NCI-H1436 (cell line): ENCODE measurements at regions not wholly inside any gene's neighbourhood (a gene's known extent, or its start where the extent isn't known, plus 50 kb on each side); places are given as distances from the start of the nearest gene placed in this dataset.
A peak's percentile ranks its signal among the peaks of the same experiment; 100 is the strongest.
"Not testable (repeated sequence)": the region's sequence is repeated elsewhere in the genome, so short reads cannot be mapped to it uniquely, and the experiment has no call there.

Source experiments
- DNase-seq: peaks from one replicate; lab custom pipeline; 2025; lab: John Stamatoyannopoulos, UW

DNA sequence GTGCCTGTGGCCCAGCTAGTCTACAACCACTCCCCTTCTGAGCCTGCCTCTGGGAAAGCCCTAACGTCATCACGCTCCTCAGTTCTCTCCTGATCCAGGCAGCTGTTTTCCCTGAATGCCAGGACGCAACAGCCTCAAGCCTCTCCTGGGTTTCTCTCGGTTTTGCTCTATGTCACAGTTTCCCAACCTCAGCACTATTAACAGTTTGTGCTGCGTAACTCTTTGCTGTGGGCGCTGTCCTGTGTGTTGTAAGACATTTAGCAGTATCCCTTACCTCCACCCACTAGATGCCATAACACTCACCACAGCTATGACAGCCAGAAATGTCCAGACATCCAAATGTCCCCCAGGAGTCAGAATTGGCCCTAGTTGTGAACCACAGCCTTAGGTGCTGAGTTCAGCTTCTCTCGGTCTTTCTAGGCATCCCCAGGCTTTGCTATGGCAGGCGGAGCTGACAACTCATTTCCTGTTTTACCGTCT lies 226.3 kb upstream of the NPVF start:
- no peak for DNase-seq

DNA sequence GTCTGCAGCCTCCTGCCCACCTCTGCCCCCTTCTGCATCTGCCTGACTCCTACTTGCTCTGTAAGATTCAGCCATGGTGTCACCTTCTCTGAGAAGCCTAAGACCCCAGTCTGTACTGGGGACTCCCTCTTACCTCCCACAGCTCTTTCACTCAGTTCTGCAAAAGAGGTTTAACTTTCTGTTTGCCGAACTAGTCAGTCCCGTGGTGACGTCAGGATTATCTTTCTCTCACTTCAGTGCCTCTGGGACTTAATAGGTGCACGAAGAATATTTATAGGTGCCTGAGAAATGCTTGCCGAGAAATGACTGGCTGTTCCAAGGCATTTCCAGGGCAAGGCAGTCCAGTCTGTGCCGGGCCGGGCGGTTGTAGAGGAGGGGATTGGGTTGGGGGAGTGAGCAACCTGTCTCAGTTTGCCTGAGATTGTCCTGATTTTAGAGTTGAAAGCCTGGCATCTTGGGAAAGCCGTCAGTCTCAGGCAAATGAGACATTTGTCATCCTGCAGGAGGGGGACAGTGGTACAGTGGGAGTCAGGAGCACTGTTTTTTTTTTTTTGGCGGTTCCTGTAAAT lies 227.5 kb upstream of the NPVF start:
- DNase-seq = no peak

DNA sequence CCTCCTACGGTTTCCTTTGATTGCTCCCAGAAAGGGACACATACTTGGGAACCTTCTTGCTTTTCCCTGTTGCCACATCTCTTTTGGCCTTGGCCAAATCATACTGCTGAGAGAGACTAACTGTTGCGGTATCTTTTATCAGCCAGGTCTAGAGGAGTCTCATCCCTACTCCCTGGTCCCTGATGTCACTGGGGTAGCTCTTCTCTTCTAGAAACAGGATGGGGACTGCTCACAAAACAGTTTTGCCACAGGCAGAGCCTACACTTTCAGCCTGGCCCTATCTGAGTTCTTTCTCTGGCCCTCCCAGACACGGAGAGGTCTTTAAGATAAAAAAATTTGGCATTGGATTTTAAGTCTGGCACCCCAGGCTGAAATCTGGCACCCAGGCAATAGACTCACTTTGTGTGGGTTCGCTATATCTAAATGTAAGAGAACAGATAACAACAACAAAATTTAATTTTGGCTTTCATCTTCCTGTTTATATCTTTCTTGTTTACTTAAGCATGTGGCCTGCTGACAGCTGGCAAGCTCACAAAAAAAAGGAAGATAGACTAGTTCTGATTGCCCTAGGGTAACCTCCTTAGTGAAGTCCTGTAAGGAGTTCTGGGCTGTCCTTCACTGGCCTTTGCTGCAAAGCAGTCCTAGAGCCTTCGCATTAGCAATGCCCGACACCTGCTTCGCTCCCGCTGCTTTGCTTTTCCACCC lies 228.3 kb upstream of the NPVF start:
- no peak for DNase-seq

DNA sequence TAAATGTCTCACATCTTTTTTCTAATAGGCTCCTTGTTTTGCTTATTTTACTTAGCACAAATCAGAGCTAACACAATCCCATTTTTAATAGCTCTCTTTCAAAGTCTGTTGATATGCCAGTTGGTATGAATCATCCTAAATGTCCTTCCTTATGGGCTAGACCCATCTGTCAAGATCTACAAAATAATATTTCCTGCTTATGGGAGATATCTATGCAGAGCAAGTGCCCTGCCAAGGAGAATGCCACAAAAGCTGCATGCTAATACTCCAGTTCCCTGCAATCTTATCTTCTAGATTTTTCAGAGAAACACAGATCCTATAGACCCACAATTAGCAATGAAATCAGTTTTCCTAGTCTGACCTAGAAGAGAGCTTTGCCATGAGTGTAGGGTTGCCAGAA lies 230.8 kb upstream of the NPVF start:
- DNase-seq = no peak

DNA sequence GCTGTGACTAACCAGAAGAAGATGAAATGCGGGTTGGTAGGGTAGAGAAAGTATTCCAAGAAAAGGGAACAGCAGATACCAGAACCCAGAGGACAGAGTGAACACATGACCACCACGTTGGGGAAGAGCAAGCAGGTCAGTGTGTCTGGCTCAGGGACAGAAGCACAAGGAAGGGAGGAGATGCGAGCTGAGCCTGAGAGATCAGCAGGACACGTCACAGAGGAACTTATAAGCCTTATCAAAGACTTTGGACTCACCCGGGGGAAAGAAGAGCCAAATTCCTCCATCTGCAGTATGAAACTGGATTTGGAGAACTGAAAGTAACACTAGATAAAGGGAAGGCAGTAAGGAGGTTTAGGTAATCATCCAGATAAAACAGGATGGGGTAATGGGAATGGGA lies 232.1 kb upstream of the NPVF start:
- DNase-seq = no peak

DNA sequence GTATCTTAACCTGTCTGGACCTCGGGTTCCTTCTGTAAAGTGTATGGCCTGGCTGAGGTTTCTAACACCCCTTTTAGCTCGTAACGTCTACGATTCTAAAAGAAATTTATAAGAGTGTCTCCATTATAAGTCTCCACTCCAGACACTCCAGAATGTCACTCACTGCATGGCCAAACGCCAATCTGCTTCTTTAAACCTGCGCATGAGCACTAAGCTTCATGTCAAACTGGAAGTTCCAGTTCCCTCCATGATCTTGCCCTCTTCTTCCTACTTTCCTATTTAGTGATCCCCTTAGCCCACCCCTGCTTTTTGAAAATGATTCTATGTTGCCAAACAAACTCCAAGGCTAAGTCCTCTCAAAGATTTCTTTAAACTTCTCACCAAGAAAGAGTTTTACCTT lies 241.4 kb upstream of the NPVF start:
- DNase-seq = no peak

DNA sequence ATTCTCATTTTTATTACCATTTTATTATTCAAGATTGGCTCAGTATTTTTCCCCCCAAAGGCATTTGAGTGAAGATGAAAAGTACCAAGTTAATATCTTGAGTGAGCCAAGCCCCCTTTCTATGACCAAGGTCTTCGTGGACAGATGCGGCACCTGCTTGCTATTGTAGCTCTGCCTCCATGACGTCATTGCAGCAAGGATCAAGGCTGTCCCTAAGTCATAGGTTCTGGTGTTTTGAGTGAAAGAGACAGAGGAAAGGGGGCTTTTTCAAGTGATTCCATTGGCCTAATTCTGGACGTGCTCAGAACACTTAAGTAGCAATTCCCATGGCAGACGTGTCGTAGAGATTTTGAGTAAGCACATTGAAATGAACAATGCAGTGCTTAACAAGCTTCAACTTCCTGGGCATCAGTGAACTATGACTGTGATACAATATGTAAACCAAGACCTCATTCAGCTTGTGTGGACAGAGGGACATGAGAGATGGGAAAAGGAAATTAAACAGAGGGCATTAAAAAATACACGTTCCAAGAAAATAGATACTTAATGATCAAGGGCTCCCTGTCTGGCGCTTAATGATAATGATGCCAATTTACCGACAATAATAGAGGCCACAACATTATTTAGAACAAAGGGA lies 248.7 kb upstream of the NPVF start:
- no peak for DNase-seq

DNA sequence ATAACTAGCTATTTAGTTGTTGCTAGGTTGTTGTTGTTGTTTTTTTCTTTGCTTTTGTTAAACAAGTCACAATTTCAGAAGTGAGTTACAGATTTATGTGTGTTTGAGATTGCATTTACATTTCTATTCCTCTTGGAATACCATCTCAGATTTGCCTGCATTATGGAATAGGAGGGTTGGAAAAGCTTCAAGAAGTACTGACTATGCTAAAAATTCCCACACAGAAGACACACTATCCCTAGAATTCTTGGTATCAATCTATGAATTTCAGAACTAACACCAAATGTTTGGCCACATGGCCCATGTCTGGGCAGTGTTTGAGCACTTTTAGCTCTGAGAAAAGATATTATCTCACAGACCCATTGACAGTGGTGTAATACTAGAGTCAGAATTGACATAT lies 249.9 kb upstream of the NPVF start:
- not testable (repeated sequence) for DNase-seq

DNA sequence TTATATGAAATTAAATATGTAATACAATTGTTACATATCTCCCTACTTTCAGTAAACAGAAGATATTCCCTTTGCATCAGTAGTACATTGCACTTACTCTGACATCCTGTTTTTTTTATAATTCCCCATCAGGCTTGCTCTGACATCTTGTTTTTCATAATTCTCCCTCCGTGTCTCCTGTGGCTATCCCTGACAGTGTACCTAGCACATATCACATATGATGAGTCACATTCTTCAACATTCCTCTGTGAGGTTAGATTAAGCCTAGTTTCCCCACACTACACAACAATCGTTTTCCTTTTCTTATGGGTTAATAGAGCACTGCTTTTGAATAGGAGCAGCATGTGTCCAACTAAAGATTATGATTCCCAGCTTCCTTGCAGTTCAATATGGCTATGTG lies 250.6 kb upstream of the NPVF start:
- no peak for DNase-seq

DNA sequence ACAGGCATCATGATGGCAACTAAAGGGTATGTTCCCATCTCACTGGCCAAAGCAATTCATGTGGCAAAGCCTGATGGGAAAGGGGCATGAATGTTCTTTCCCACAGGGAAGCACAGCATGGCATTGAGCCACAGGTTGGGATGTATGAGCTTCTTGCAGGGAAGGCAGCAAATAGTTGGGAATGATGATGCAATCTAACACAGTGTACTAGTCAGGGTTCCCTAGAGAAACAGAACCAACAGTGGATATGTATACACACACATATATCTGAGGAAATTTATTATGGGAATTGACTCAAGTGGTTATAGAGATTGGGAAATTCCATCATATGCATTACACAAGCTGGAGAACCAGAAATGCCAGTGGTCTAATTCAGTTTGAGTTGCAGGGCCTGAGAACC lies 253.6 kb upstream of the NPVF start:
- DNase-seq = no peak

DNA sequence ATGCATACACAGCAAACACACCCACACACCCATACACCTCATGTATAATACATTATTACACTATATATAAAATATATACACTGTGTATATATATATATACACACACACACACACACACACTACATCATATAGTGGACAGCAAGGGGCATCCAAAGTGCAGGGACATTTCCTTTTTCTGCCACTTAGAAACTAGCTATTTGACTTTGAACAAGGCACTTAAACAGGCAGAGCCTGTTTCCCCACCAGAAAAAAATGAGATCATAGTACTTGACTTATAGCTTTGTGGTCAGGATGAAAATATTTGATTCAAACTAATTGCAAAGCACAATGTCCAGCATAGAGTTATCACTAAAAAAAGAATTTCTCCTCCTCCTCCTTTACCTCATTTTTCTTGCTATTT lies 254.3 kb upstream of the NPVF start:
- no peak for DNase-seq

DNA sequence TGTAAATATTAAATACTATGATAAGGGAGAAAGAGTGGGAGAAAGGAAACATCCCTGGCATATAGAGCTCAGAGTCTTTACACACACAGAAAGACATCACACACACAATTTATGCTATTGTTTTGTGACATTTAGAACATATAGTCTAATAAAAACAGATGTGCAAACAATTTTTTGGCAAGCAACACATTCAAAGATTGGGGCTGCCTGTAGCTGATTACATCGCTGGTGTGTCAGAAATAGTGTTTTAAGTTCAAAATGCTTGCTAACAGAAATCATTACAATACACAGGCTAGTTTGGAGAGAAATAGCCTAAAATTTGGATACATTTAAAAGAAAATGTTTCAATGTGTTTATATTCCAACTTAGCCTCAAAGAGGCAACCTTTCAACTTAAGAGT lies 256.7 kb upstream of the NPVF start:
- DNase-seq = no peak

DNA sequence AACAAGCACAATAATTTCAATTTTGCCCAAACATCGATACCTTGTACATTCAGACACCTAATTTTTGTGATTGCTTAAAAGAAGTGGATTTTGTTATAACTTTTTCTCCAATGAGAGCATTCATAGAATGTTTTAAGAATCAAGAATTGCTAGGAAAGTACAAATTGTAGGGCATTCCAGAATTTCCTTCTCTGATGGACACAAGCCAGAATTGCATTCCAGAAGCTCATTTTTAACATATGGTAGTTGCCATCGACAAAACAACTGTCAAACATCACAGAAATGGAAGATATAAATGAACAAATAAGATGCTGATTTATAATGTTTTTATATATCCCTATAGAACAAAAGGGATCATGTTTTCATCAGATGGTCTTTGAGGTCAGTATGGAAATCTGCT lies 258.4 kb upstream of the NPVF start:
- DNase-seq = no peak

DNA sequence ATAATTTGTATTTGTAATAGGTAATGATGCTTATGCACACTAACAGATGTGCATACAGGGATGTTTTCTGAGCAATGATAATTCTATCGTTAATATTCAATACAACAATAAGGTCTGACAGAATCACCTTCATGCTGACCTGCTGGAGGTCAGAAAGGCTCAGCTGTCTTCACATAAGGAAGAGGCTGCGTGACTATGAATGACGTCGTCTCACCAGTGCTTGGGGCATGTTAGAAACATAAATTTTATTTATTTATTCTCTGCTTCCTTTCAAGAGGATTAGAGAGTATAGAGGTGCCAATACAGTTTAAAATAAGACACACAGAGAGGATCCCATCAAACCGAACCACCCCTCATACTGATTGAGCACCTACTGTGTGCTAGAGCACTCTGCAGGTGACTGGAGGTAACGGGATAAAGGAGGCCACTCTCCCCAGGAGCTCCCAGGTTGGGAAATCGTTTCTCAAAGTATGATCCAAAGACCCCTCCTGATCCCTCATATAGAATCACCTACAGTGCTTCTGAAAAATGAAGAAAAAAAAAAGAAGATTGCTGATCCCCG lies 265.6 kb upstream of the NPVF start:
- DNase-seq = no peak

DNA sequence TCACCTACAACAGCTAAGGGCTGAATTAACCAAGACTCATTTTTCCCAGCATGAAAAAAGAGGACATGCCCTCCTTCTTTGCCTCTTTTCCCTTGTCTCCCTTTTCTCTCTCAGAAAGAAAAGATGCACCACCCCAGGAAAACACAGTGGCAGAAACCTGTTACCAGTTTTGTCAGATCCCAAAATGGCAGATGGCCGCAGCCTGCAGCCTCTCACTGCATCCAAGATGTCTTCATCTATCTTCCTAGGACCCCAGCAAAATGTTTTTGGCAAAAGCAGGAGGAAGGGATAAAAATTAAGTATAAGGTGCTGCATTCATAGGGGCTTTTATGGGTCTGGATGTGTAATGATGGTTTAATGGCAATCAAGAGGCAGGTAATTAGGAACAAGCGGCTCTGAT lies 266.6 kb upstream of the NPVF start:
- DNase-seq = no peak

DNA sequence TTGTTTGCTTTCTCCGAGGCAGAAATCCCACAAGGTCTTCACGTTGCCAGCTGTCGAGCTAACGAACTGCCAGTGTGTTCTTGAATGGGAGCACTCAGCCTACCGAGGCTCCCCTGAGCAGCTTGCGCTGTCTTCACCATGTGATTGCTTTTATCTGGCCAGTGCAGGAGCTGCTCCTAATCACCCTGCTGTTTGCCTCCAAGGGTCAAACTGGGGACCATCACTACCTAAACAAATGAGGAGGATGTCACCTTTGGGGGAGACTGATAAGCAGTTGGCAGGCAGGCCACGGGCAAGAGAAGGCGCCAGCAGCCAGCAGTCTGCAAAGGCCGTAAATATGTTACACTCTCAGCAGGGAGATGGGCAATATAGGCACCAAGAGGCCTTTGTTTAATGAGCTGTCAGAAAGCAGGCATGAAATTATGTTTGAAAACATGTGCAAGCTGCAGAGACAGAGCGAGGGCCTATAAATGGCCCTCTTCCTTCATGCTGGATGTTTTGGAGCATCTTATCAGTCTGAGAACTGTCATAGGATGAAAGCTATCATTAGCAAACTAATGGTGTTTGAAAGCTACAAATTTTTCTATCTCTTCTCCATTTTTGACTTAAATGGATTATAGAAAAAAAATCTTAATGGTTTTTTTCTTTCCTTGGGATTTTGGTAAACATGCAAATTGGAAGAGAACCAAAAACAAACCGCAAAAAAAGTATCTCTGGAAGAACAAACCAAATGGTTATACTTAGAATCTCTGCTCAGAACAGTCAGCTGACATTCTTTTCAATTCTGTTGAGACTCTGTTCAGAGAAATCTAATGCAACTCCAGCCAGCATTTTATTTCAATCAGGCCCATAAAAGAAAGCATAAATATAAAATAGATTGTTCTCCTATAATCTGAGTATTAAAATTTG lies 267.3 kb upstream of the NPVF start:
- peak; percentile 53 for DNase-seq

DNA sequence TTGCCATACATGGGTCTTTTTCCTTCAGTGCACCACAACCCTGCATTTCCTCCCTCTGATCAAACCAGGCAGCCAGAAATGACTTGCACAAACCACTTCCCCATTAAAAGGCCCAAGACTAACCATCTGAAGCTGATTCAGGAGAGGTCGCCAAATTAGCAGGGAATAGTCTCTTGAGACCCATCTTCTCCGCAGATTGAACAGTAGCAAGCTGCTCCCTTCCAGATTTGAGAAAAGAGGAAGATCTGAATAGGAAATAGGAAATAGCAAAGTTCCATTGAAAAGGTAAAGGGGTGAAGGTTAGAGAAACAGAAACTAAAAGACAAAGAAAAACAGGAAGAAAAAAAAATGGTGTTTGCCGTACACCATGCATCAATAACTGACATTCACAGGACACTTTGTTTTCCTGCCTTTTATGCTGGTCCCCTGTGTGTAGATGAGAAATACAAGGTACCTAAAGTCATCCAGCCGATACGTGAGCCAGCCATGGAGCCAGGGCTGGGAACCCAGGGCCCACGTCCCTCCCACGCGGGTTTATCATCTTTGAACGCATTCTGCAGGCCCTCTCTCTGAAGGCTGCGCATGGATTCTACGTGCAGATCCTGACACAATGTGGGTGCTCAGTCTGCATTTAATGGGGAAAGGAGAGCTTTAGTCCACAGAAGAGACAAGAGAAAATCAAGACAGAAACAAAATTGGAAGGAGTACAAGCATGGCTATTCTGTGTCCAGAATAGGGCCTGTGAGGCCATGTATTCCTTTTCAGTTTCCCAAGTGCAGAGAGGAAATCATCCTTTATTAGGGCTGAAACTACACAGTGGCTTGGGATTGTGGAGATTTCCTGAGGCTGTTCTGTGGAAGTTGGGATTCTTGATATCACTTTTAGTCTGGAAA lies 268.4 kb upstream of the NPVF start:
- no peak for DNase-seq

DNA sequence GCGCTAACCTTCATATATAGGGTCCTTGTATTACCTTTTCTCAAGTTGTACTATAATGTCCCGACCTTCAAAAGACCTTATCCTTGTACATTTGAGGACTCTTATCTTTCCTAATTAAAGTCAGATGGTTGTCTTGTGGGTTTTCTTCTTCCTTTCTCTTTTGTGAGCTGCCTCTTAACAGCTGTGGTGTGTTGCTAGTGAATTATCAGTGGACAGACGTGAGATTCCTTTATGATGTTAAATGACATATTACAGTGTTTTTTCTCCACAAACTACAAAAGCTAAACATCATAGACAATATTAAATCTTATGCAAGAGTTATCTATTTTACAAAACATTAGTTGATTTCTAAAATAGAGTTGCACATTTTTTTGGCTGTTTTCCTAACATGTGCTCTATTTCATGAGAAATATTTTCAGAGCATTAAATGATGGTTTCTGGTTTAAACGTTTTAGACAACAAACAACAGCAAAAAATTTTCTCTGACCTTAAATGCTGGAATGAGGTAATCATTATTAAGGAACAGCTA lies 272.2 kb upstream of the NPVF start:
- DNase-seq = no peak

DNA sequence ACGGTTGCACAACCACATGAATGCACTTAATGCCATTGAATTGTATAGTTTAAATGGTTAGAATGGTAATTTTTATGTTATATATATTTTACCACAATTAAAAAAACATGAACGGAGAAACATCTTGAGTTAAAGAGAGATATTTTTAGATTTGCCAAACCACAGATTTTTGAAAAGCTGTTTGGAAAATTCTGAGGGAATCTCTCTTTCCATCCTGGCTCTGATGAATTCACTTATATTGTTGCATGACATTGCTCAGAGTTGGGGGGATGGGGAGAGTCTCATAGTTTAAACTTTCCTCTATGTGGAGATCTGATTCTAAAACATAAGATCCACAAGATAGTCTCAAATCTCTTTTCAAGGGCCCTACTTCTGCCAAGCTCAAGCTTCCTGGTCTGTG lies 275.0 kb upstream of the NPVF start:
- DNase-seq = no peak

DNA sequence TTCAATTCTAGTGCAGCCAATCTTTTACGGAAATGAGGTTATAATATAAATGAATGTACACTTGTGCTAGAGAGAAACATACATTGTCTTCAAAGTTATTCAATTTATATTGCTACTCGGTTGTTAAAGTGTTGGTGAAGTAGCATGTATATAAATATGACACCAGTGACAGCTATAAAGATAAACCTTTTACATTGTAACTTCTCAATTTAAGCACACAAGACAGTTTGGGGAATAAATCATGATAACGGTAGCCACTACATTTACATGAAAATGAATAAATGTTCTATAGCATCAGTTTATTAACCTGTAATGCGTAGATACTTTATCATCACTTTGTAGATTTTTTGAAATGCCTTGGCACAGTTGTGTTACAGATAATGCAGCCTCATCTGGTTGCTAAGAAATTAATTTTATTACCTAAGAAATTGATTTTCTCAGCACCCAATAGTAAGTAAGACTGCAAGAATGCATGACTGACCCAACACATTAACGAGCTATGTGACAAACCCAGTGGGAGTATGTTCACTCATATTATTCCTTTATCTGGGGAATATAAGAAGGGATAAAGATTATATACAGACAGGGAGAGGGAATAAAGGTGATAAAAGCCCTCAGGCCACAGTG lies 283.9 kb upstream of the NPVF start:
- no peak for DNase-seq
